RPMI8226 (cell line): ENCODE measurements at regions not wholly inside any gene's neighbourhood (a gene's known extent, or its start where the extent isn't known, plus 50 kb on each side); places are given as distances from the start of the nearest gene placed in this dataset.
"Not testable (repeated sequence)": the region's sequence is repeated elsewhere in the genome, so short reads cannot be mapped to it uniquely, and the experiment has no call there.

Experiments
- DNase-seq: peaks from one replicate; pipeline ENCODE4 v3.0.0-alpha.2; 2015

- no peak for DNase-seq
Observed at GRCh38 chr10:91091780-91092179, 128.7 kb upstream of the PCGF5 start.

GRCh38 chr10:91096274-91096673 lies 124.2 kb upstream of the PCGF5 start:
- no peak for DNase-seq

GRCh38 chr10:91097313-91097712 lies 123.2 kb upstream of the PCGF5 start:
- no peak for DNase-seq

GRCh38 chr10:91098021-91098420 lies 122.4 kb upstream of the PCGF5 start:
- DNase-seq, result not testable (repeated sequence)

GRCh38 chr10:91103384-91104192 lies 116.9 kb upstream of the PCGF5 start:
- no peak for DNase-seq

- no peak for DNase-seq
Observed at GRCh38 chr10:91104193-91105041, 116.0 kb upstream of the PCGF5 start.

- DNase-seq, result no peak
Observed at GRCh38 chr10:91105269-91105668, 115.2 kb upstream of the PCGF5 start.

- no peak for DNase-seq
Observed at GRCh38 chr10:91108820-91109219, 111.6 kb upstream of the PCGF5 start.

- DNase-seq, result no peak
Observed at GRCh38 chr10:91111060-91111459, 109.4 kb upstream of the PCGF5 start.

GRCh38 chr10:91115618-91116390 lies 104.7 kb upstream of the PCGF5 start:
- no peak for DNase-seq

- no peak for DNase-seq
Observed at GRCh38 chr10:91117505-91117904, 103.0 kb upstream of the PCGF5 start.

- DNase-seq, result no peak
Observed at GRCh38 chr10:91120348-91120747, 100.1 kb upstream of the PCGF5 start.

- no peak for DNase-seq
Observed at GRCh38 chr10:91123261-91123660, 97.2 kb upstream of the PCGF5 start.

GRCh38 chr10:91124016-91124415 lies 96.4 kb upstream of the PCGF5 start:
- DNase-seq, result no peak

GRCh38 chr10:91126471-91126870 lies 94.0 kb upstream of the PCGF5 start:
- no peak for DNase-seq

- no peak for DNase-seq
Observed at GRCh38 chr10:91127341-91128082, 93.0 kb upstream of the PCGF5 start.

GRCh38 chr10:91135113-91135512 lies 85.3 kb upstream of the PCGF5 start:
- no peak for DNase-seq

- DNase-seq, result no peak
Observed at GRCh38 chr10:91137011-91137643, 83.3 kb upstream of the PCGF5 start.

GRCh38 chr10:91137822-91138221 lies 82.6 kb upstream of the PCGF5 start:
- DNase-seq, result no peak

- DNase-seq, result no peak
Observed at GRCh38 chr10:91140995-91141549, 79.4 kb upstream of the PCGF5 start.

- DNase-seq, result no peak
Observed at GRCh38 chr10:91144961-91145360, 75.5 kb upstream of the PCGF5 start.

GRCh38 chr10:91146146-91146545 lies 74.3 kb upstream of the PCGF5 start:
- no peak for DNase-seq
